A673 (cell line): ENCODE measurements at regions not wholly inside any gene's neighbourhood (a gene's known extent, or its start where the extent isn't known, plus 50 kb on each side); places are given as distances from the start of the nearest gene placed in this dataset.

ENCODE experiments used
- EZH2 ChIP-seq: fragments of 200-600 bp; sonication (generic); IDR thresholded peaks from 2 replicates; pipeline ENCODE4 v1.6.1; 2017; ENCODE audit warnings: borderline replicate concordance, low read depth, mild to moderate bottlenecking, mixed read lengths, antibody characterized with exemption, low read length; ENCODE audit not compliant: poor library complexity, severe bottlenecking
- TF ChIP-seq, protein P1 (sequence below): fragments of 300-800, 200-600 bp; sonication (generic); conservative IDR thresholded peaks from 2 replicates; pipeline ENCODE4 v1.5.1; 2017; ENCODE audit warnings: low read depth, mild to moderate bottlenecking, antibody characterized with exemption, low read length, moderate library complexity, mixed read lengths

DNA sequence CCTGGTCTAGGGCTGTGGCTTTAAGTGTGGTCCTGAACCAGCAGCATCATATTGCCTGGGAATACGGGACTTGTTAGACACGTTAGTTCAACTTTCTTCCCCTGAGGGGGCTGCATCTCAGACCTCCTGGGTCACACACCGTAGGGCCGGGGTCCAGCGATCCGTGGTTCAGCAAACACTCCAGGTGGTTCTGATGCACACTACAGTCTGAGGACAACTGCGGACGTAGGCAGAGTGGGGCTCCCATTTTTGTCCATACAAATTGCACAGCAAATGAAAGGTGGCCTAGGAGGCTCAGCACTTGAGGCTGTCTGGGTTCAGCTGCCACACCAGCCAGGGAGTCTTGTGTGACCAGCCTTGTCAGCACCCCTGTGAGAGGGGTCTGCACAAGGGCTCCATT is 233.1 kb downstream of the QKI start:
- no peak for TF ChIP-seq EZH2
- TF ChIP-seq, protein P1, sequence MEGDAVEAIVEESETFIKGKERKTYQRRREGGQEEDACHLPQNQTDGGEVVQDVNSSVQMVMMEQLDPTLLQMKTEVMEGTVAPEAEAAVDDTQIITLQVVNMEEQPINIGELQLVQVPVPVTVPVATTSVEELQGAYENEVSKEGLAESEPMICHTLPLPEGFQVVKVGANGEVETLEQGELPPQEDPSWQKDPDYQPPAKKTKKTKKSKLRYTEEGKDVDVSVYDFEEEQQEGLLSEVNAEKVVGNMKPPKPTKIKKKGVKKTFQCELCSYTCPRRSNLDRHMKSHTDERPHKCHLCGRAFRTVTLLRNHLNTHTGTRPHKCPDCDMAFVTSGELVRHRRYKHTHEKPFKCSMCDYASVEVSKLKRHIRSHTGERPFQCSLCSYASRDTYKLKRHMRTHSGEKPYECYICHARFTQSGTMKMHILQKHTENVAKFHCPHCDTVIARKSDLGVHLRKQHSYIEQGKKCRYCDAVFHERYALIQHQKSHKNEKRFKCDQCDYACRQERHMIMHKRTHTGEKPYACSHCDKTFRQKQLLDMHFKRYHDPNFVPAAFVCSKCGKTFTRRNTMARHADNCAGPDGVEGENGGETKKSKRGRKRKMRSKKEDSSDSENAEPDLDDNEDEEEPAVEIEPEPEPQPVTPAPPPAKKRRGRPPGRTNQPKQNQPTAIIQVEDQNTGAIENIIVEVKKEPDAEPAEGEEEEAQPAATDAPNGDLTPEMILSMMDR, result no peak
